Ishikawa (cell line): ENCODE measurements at regions not wholly inside any gene's neighbourhood (a gene's known extent, or its start where the extent isn't known, plus 50 kb on each side); places are given as distances from the start of the nearest gene placed in this dataset.

ENCODE experiments used
- CEBPB ChIP-seq: IDR thresholded peaks from 2 replicates; pipeline ENCODE4 v1.6.1; 2012
- CREB1 ChIP-seq: IDR thresholded peaks from 2 replicates; pipeline ENCODE4 v1.6.1; 2012; ENCODE audit warnings: low read depth
- EGR1 ChIP-seq: IDR thresholded peaks from 2 replicates; pipeline ENCODE4 v1.6.1; 2012
- EP300 ChIP-seq: IDR thresholded peaks from 2 replicates; pipeline ENCODE4 v1.6.1; 2012; ENCODE audit warnings: borderline replicate concordance
- FOXM1 ChIP-seq: IDR thresholded peaks from 2 replicates; pipeline ENCODE4 v1.6.1; 2012; ENCODE audit warnings: low read depth, borderline replicate concordance
- NFIC ChIP-seq: IDR thresholded peaks from 2 replicates; pipeline ENCODE4 v1.6.1; 2012
- RAD21 ChIP-seq: IDR thresholded peaks from 2 replicates; pipeline ENCODE4 v1.6.1; 2012; ENCODE audit warnings: low read depth
- TAF1 ChIP-seq: IDR thresholded peaks from 2 replicates; pipeline ENCODE4 v1.6.1; 2012; ENCODE audit warnings: low read depth, mild to moderate bottlenecking
- TCF12 ChIP-seq: IDR thresholded peaks from 2 replicates; pipeline ENCODE4 v1.6.1; 2012; ENCODE audit warnings: low read depth
- TEAD4 ChIP-seq: IDR thresholded peaks from 2 replicates; pipeline ENCODE4 v1.6.1; 2012
- YY1 ChIP-seq: IDR thresholded peaks from 2 replicates; pipeline ENCODE4 v1.6.1; 2012; ENCODE audit warnings: low read depth
- ZBTB7A ChIP-seq: IDR thresholded peaks from 2 replicates; pipeline ENCODE4 v1.6.1; 2012; ENCODE audit warnings: low read depth
- TF ChIP-seq, protein P1 (sequence below): IDR thresholded peaks from 2 replicates; pipeline ENCODE4 v1.6.1; 2012
- TF ChIP-seq, protein P2 (sequence below): IDR thresholded peaks from 2 replicates; pipeline ENCODE4 v1.6.1; 2012
- TF ChIP-seq, protein P3 (sequence below): IDR thresholded peaks from 2 replicates; pipeline ENCODE4 v1.6.1; 2012; ENCODE audit warnings: low read depth, mild to moderate bottlenecking

DNA sequence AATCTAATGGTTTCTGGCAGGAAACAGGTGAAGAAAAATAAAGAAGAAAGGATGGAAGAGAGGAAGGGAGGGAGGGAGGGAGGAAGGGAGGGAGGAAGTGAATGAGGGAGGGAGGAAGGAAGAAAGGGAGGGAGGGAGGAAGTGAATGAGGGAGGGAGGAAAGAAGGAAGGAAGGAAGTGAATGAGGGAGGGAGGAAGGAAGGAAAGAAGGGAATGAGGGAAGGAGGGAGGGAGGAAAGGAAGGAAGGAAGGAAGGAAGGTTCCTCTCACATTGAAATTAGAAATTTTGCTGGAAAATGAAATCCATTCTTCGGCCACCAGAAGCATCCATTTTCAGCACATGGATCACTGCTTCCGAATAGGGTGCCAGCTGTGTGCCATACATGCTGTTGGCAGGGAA lies 62.2 kb upstream of the PELI2 start:
- TF ChIP-seq EGR1 (no peak), TCF12 (no peak), ZBTB7A (no peak), CEBPB (no peak), EP300 (no peak)
- TF ChIP-seq, protein P1, sequence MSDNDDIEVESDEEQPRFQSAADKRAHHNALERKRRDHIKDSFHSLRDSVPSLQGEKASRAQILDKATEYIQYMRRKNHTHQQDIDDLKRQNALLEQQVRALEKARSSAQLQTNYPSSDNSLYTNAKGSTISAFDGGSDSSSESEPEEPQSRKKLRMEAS = no peak

DNA sequence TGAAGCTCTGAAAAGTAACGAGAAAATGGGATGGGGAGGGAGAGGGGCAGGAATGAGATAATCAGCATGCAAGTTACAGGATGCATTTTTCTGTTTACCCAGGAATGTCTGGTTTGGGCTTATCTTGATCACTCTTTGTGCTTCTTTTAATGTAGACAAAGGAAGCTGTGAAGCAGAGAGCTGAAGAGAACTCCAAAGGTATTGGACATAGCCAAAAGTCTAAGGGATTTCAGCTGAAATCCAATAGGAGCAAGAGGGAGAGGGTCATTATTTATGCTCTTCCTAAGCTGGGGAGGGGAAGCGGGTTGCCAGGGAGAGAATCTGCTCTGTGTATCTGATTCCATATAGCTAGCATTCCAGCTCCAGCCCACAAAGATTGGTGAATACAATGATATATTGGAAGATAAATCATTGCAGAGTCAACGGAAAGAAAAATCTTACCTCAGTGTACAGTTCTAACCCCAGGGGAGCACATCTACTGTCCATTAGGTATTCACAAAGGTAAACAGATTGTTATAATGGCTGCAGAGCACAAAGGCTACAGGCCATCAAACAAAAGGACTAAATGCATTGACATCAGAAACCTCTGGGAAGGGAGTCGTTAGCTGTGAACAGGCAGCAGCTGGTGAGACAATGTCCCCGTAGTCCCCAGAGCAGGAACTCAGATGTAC lies 61.0 kb upstream of the PELI2 start:
- TF ChIP-seq EGR1 = no peak
- no peak for TF ChIP-seq RAD21
- TF ChIP-seq NFIC = no peak
- TF ChIP-seq CEBPB = no peak
- TF ChIP-seq, protein P1 = no peak
- TF ChIP-seq, protein P2, sequence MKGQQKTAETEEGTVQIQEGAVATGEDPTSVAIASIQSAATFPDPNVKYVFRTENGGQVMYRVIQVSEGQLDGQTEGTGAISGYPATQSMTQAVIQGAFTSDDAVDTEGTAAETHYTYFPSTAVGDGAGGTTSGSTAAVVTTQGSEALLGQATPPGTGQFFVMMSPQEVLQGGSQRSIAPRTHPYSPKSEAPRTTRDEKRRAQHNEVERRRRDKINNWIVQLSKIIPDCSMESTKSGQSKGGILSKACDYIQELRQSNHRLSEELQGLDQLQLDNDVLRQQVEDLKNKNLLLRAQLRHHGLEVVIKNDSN = no peak
- no peak for TF ChIP-seq TCF12
- TF ChIP-seq ZBTB7A = no peak

DNA sequence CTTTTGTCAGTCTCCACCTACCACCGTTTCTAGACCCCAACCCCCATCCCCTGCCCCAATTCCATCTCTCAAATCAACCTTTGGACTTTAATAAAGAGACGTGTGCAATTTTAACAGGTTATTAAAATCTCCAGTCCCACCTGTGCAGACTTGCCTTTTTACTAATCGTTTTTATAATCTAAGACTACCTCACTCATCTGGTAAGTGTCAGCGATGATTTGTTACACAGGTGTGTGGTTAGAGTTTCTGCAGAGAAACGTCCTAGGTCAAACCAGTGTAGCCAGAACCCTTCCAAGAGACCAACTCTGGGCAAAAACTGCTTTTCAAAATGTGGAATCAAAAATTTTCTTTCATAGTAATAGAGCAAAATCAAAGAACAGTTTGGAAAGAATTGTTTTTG lies 60.4 kb upstream of the PELI2 start:
- TF ChIP-seq FOXM1 (no peak), RAD21 (no peak), ZBTB7A (no peak), TCF12 (no peak), CREB1 (no peak), EGR1 (no peak), TAF1 (no peak), TEAD4 (no peak), CEBPB (no peak)
- TF ChIP-seq, protein P1 = no peak
- TF ChIP-seq, protein P2 = no peak
- TF ChIP-seq, protein P3, sequence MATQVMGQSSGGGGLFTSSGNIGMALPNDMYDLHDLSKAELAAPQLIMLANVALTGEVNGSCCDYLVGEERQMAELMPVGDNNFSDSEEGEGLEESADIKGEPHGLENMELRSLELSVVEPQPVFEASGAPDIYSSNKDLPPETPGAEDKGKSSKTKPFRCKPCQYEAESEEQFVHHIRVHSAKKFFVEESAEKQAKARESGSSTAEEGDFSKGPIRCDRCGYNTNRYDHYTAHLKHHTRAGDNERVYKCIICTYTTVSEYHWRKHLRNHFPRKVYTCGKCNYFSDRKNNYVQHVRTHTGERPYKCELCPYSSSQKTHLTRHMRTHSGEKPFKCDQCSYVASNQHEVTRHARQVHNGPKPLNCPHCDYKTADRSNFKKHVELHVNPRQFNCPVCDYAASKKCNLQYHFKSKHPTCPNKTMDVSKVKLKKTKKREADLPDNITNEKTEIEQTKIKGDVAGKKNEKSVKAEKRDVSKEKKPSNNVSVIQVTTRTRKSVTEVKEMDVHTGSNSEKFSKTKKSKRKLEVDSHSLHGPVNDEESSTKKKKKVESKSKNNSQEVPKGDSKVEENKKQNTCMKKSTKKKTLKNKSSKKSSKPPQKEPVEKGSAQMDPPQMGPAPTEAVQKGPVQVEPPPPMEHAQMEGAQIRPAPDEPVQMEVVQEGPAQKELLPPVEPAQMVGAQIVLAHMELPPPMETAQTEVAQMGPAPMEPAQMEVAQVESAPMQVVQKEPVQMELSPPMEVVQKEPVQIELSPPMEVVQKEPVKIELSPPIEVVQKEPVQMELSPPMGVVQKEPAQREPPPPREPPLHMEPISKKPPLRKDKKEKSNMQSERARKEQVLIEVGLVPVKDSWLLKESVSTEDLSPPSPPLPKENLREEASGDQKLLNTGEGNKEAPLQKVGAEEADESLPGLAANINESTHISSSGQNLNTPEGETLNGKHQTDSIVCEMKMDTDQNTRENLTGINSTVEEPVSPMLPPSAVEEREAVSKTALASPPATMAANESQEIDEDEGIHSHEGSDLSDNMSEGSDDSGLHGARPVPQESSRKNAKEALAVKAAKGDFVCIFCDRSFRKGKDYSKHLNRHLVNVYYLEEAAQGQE = no peak

DNA sequence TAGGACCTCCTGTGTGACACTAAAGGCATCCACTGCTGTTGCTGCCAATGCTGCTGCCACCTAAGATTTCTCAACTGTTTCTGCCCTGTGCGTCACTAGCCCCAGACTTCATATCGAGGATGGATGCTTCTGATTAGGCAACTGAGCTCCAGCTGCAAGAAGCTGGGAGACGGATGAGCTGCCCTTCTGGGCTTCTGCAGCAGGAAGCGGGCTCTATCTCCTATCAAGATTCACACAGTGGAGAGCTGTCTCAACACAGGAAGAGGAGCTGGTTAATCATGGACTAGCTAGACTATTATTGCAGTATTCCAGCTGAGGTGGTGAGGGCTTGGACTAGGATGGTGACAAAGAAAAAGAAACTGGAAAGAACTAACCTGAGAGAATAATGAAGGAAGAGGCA lies 59.2 kb upstream of the PELI2 start:
- TF ChIP-seq, protein P3 = no peak
- TF ChIP-seq CEBPB (no peak), TAF1 (no peak), NFIC (no peak), ZBTB7A (no peak), EP300 (no peak), EGR1 (no peak), CREB1 (no peak), TCF12 (no peak), YY1 (no peak), RAD21 (no peak), FOXM1 (no peak), TEAD4 (no peak)
- TF ChIP-seq, protein P1 = no peak
- TF ChIP-seq, protein P2 = no peak

DNA sequence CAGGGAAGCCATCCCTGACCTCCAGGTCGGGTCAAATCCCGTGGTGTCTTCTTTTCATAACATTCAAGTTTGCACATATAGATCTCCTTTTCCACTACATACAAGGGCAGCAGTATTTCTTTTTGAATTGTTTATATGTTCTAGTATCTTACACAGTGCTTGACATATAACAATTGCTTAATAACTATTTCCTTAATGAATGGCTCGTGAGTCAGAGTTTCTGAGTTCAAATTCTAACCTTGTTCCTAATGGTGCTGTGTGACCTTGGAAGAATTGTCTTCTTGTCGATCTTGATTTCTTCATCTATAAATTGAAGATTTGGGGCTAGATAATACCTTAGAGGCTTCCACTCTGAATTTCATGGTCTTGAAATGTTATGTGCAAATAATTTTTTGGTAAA lies 57.2 kb upstream of the PELI2 start:
- TF ChIP-seq, protein P1 = no peak
- TF ChIP-seq NFIC (no peak), CEBPB (no peak), EGR1 (no peak), EP300 (no peak), FOXM1 (no peak)
- TF ChIP-seq, protein P2 = no peak
